ENCODE measurements at regions not wholly inside any gene's neighbourhood (a gene's known extent, or its start where the extent isn't known, plus 50 kb on each side); places are given as distances from the start of the nearest gene placed in this dataset.

GRCh38 chr7:84549409-84549808 lies 354.8 kb upstream of the SEMA3A start:
- Mint-ChIP-seq H3K27me3 (ENCODE audit: low read depth) (no peaks in the 10 kb centered on the region), H3K36me3 (no peaks in the 10 kb centered on the region), H3K4me1 (peaks cover 16% of the 10 kb centered on the region), H3K4me3 (no peak overlapping the region), H3K9me3 (peaks cover 9% of the 10 kb centered on the region), H3K27ac (no peak overlapping the region)
- TF ChIP-seq CTCF (IDR thresholded peaks at IDR 0.05; ENCODE audit: unreplicated experiment) = no peak
- DNase-seq (ENCODE audit: low spot score in 2 of 2, unreplicated experiment in 2 of 2) = no peak

GRCh38 chr7:84548366-84549365 lies 354.1 kb upstream of the SEMA3A start:
- no peaks in the 10 kb centered on the region for H3K36me3 Mint-ChIP-seq
- DNase-seq (ENCODE audit: low spot score in 2 of 2, unreplicated experiment in 2 of 2) = no peak
- no peaks in the 10 kb centered on the region for H3K27me3 Mint-ChIP-seq (ENCODE audit: low read depth)
- no peak for TF ChIP-seq CTCF (IDR thresholded peaks at IDR 0.05; ENCODE audit: unreplicated experiment)
- peaks cover 16% of the 10 kb centered on the region for H3K4me1 Mint-ChIP-seq
- H3K9me3 Mint-ChIP-seq = peaks cover 6% of the 10 kb centered on the region
- peak overlapping the region; percentile 67 for H3K27ac Mint-ChIP-seq
- no peak overlapping the region for H3K4me3 Mint-ChIP-seq

GRCh38 chr7:84547331-84547730 lies 352.7 kb upstream of the SEMA3A start:
- Mint-ChIP-seq H3K27me3 (ENCODE audit: low read depth) (no peaks in the 10 kb centered on the region), H3K27ac (no peak overlapping the region), H3K9me3 (peaks cover 6% of the 10 kb centered on the region), H3K4me3 (no peak overlapping the region), H3K36me3 (no peaks in the 10 kb centered on the region), H3K4me1 (peaks cover 16% of the 10 kb centered on the region)
- TF ChIP-seq CTCF (IDR thresholded peaks at IDR 0.05; ENCODE audit: unreplicated experiment) = no peak
- DNase-seq (ENCODE audit: low spot score in 2 of 2, unreplicated experiment in 2 of 2) = no peak

GRCh38 chr7:84546403-84546802 lies 351.8 kb upstream of the SEMA3A start:
- Mint-ChIP-seq H3K4me3 (no peak overlapping the region), H3K27ac (no peak overlapping the region), H3K4me1 (peaks cover 16% of the 10 kb centered on the region), H3K36me3 (no peaks in the 10 kb centered on the region), H3K9me3 (peaks cover 6% of the 10 kb centered on the region), H3K27me3 (ENCODE audit: low read depth) (no peaks in the 10 kb centered on the region)
- TF ChIP-seq CTCF (IDR thresholded peaks at IDR 0.05; ENCODE audit: unreplicated experiment) = no peak
- DNase-seq (ENCODE audit: low spot score in 2 of 2, unreplicated experiment in 2 of 2) = no peak

- no peaks in the 10 kb centered on the region for H3K36me3 Mint-ChIP-seq
- no peak for TF ChIP-seq CTCF (IDR thresholded peaks at IDR 0.05; ENCODE audit: unreplicated experiment)
- no peaks in the 10 kb centered on the region for H3K9me3 Mint-ChIP-seq
- no peak overlapping the region for H3K4me3 Mint-ChIP-seq
- peak overlapping the region; percentile 21 for H3K27ac Mint-ChIP-seq
- DNase-seq (ENCODE audit: low spot score in 2 of 2, unreplicated experiment in 2 of 2) = no peak
- H3K27me3 Mint-ChIP-seq (ENCODE audit: low read depth) = no peaks in the 10 kb centered on the region
- peaks cover 20% of the 10 kb centered on the region for H3K4me1 Mint-ChIP-seq
These were observed 343.7 kb upstream of the SEMA3A start for GRCh38 chr7:84538268-84538667.

Data from mesothelial cell of epicardium (in vitro differentiated cells).